Activated CD8-positive, alpha-beta memory T cell treated with anti-CD3 and anti-CD28 coated beads for 48 hours (primary cell): ENCODE measurements at regions not wholly inside any gene's neighbourhood (a gene's known extent, or its start where the extent isn't known, plus 50 kb on each side); places are given as distances from the start of the nearest gene placed in this dataset.
A peak's percentile ranks its signal among the peaks of the same experiment; 100 is the strongest.

Source experiments
- DNase-seq, 3 experiments: peaks; one replicate each; pipeline ENCODE4 v3.0.0-alpha.2; 2020; ENCODE audit warnings: low read depth in 2 of 3, low spot score in 2 of 3

GRCh38 chr9:88326936-88327335, 61.3 kb upstream of the SPIN1 start:
- no peak for DNase-seq

GRCh38 chr9:88326015-88326414, 62.2 kb upstream of the SPIN1 start:
- no peak for DNase-seq

- DNase-seq, result peak in 2 of 3 experiments; percentile 21 to 28
Observed at GRCh38 chr9:88322906-88323566, 65.2 kb upstream of the SPIN1 start.

DNA sequence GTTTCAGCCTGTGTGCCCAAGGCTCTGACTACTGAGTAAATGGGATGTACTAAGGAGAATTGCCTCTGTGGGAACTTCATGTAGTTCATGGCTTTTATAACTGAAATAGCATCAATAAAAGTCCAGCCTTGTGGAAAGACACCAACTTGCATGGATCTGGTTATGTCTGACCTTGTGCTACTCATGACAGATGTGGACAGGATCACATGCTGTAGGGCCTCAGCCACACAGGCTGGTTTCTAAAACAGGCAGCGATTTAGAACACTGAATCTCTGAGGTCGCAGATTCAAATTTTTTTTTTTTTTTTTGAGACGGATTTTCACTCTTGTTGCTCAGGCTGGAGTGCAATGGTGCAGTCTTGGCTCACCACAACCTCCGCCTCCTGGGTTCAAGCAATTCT, 66.5 kb upstream of the SPIN1 start:
- DNase-seq, result no peak

DNA sequence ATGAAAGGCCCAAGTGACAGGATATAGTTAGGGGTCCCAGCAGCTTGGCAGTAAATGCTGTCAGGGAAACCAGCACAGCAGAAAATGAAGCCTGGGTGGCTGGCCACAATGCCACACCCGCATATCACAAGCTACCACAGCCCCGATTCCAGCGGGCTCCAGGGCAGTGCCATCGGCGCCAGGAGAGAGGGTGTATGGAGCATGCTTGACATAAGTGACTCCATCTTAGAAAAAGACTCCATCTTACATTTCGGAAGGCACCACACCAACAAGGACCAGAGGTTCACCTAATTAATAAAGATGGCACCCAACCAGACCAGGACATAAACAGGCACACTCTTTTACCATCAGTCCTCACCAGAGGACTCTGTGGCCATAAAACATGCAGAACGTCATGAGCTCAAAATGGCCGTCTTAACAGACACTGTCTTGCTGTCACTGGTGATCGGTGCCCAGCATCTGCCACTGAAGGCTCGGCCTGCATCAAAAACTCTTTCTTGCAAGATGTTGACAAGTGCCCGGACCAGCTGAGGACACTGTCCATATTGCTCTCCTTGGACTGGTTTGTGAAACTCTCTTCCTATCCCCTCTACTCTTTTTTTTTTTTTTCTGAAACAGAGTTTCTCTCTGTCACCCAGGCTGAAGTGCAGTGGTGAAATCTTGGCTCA, 67.4 kb upstream of the SPIN1 start:
- DNase-seq, result no peak

DNA sequence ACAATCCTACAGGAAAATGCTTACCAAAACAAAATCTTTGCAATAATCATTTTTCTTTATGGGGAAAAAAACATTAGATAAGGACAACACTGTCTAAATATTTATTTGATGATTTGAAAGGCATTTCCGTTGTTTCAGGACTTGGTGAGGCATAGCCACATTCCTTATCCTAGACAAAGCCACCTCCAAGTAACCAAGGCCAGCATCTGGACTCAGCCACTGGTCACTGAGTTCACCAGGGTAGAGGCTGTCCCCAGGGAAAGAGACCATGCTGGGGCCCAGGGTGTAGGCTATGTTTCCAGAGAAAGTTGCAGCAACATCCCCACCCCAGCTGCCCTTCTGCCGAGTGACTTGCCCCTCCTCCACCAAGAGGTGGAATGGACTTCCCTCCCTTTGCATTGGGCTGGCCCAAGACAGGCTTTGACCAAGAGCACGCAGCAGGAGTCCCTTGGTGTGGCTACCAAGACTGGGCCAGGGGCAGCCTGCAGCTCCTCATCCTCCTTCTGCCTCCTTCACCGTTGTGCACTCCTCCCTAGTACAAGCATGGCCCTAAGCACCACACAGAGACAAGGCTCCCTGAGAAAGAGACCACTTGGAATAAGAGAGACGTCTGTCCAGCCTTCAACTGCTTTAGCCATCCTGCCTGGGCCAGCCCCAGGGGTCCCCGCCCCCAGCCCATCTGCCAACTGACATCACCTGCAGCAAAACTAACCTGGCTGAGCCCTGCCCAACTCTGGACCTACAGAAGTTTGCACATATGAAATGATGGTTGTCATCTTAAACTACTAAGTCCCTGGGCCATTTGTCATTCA, 68.1 kb upstream of the SPIN1 start:
- no peak for DNase-seq

DNA sequence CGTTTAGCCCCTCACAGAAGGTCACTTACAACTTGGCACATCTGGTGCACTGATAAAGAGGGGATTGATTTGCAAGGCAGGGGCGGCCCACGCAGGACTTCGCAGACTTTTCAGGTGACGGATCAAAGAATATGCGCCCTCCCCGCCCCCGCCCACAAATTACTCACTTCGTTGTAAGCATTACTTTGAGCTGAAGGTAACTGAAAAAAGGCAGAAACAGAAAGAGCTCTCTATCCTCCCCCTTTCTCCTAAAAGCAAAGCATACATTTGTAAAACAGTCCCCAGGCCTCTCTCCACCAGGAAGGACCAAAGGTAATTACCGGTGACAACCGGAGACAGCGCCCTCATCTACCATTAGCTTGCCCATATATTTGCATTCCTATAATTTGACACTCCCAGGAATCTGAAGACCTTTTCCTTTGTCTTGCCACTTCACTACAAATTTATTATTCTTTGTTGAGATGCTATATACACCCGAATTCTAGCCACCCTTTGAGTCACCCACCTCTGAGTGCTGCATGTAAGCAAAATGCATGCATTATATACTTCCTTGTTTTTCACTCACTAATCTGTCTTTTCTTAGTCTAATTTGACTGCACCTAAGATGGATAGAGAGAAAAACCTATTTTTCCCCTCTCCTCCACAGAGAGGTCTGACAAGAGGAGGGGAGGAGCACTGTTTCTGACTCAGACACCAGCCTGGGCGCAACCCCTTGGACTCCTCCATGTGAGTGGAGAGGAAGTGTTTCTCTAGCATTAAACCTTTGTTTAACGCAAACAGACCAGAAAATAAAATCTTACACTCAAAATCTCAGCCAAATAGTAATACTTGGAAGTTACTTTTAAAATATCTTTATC, 74.7 kb upstream of the SPIN1 start:
- DNase-seq, result no peak

DNA sequence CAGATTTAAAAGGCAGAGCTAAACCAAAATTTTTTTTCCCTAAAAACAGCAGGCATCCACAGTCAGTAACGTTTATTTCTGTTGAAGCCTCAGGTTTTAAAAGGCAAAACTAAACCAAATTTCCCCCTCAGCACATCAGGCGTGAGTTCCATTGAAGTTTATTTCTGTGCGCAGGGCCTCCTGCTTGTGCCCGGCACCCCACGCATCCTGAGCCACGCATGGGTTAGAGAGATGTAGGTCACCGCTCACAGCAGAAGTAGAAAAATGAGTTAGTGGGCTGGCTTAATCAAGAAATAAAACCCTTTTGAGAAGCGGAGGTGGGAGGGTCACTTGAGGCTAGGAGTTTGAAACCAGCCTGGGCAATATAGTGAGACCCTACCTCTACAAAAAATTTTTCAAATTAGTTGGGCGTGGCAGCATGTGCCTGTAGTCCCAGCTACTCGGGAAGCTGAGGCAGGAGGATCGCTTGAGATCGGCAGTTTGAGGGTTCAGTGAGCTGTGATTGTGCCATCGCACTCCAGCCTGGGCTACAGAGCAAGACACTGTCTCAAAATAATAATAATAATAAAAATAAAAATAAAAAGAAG, 75.6 kb upstream of the SPIN1 start:
- no peak for DNase-seq

DNA sequence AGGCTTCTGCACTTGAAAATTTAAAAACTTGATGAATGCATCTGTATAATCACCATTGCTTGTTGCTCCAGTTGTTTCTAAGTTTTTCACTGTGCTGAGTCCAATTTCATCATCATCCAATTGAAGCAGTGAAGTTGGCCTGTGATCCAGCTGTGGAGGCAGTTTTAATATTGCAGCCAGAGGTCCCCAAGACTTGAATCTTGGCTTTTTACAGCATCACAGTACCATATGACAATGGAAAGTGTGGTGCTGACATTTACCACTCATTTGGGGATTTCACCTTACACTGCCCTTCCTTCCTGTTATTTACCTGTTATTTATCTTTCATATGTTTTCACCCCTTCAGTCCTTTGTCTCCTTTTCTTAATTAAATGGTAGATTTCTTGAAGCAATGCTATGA, 76.2 kb upstream of the SPIN1 start:
- no peak for DNase-seq

GRCh38 chr9:88310310-88310980, 77.8 kb upstream of the SPIN1 start:
- DNase-seq, result no peak

DNA sequence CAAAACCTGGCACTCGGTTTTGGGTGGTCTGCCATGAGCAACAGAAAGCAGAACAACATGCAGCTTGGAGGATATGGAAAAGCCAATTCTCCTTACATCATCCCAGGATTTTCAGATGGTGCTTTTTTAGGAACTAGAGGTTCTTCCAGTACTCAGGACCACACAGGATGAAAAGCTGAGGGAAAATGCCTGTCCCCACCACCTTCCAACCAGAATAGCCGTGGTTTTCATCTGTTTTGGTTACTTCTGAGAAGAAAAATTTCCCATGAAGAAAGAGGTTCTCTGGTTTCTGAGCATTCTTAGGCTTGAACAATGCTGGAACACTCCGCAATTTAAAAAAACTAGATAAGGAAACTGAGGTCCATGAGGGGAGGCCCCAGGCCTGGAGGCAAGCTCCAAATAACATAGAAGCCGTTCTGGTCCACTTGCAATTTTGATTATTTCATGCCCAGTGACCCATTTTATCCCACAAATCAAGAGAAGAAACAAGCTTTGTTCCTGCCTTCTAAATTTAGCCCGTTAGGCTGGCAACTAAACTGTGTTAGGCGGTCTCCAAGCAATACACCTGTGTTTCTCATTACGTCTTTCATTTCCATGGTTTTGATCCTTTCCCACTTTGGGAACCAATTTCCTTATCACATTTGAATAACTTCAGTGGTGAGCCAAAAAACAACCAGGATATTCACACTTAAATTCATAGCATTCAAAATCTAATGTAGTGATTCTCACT, 79.2 kb upstream of the SPIN1 start:
- DNase-seq, result no peak

GRCh38 chr9:88307136-88307535, 81.1 kb upstream of the SPIN1 start:
- DNase-seq, result no peak

DNA sequence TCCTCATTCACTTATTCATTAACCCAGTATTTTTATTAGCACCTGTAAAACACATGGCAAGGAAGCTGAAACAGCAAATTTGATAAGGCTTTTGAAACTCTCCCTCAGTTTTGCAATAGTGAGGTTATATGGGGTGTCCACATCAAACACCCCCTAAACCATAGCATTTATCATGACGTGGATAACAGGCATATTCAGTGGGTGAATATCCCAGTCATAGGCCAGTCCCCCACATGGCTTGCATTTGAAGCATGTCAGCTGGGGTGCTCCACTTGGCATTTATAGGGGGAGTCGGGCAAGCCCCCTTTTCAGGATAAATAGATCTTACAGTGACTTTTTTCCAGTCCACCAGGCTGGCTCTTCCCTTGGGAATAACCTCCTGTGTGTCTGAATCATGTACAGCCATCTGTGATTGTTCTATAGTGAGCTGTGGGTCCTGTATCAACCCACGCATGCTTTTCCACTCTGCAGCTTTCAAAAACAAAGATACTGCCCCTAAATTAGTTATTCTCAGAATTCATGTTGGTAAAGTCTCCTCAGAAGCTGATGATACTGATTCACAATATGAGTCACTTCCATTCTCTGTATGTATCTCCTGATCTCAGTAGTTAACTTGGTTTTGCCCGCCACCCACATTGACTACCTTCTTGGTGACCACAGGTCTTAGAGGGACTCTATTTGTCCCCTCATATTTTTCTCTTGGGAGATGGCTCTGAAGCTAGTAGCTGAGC, 84.4 kb upstream of the SPIN1 start:
- peak in 2 of 3 experiments; percentile 23 to 29 for DNase-seq

- no peak for DNase-seq
Observed at GRCh38 chr9:88302579-88303324, 85.5 kb upstream of the SPIN1 start.

GRCh38 chr9:88300556-88300955, 87.7 kb upstream of the SPIN1 start:
- no peak for DNase-seq

- no peak for DNase-seq
Observed at GRCh38 chr9:88291856-88292255, 96.4 kb upstream of the SPIN1 start.

DNA sequence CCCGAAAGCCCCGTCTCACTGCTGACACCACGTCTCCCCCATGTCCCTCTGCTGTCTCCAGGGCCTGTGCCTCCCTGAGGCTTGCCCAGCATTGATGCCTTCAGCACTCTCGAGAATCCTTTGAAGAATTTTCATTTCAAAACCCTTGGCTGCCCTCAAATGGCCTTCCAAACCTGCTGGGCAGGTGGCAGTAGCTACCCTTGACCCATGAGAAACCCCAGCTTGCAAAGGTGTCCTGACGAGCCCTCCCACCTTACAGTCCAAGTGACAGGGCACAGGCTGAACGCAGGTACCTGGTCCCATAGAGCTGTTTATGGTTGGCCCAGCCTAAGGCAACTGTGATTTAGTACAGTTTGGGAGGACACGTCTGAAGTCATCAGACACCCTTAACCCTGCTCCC, 97.2 kb upstream of the SPIN1 start:
- DNase-seq, result no peak

GRCh38 chr9:88289532-88289931, 98.7 kb upstream of the SPIN1 start:
- DNase-seq, result no peak
